ENCODE measurements at regions not wholly inside any gene's neighbourhood (a gene's known extent, or its start where the extent isn't known, plus 50 kb on each side); places are given as distances from the start of the nearest gene placed in this dataset.

- no peak for TF ChIP-seq CTCF (conservative IDR thresholded peaks at IDR 0.05; ENCODE audit: low read depth, low read length)
- no peak for TF ChIP-seq POLR2A (IDR thresholded peaks at IDR 0.05; ENCODE audit: low read depth, low read length)
- TF ChIP-seq MXI1 (IDR thresholded peaks at IDR 0.05; ENCODE audit: borderline replicate concordance, low read depth, low read length) = no peak
- TF ChIP-seq CEBPB (IDR thresholded peaks at IDR 0.05; ENCODE audit: low read depth, low read length) = no peak
- TF ChIP-seq FOS (IDR thresholded peaks at IDR 0.05; ENCODE audit: low read depth, low read length) = no peak
- TF ChIP-seq, protein P1, sequence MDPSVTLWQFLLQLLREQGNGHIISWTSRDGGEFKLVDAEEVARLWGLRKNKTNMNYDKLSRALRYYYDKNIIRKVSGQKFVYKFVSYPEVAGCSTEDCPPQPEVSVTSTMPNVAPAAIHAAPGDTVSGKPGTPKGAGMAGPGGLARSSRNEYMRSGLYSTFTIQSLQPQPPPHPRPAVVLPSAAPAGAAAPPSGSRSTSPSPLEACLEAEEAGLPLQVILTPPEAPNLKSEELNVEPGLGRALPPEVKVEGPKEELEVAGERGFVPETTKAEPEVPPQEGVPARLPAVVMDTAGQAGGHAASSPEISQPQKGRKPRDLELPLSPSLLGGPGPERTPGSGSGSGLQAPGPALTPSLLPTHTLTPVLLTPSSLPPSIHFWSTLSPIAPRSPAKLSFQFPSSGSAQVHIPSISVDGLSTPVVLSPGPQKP (IDR thresholded peaks at IDR 0.05; ENCODE audit: borderline replicate concordance, low read depth, low read length) = no peak
- no peak for TF ChIP-seq RAD21 (IDR thresholded peaks at IDR 0.05; ENCODE audit: low read length)
- no peak for TF ChIP-seq USF2 (IDR thresholded peaks at IDR 0.05; ENCODE audit: low read depth, low read length)
- no peak for TF ChIP-seq MAZ (IDR thresholded peaks at IDR 0.05; ENCODE audit: borderline replicate concordance, low read depth, low read length)
- TF ChIP-seq NFE2L2 (IDR thresholded peaks at IDR 0.05; ENCODE audit: low read depth, low read length) = no peak
- TF ChIP-seq BHLHE40 (IDR thresholded peaks at IDR 0.05; ENCODE audit: low read depth, low read length) = no peak
- TF ChIP-seq RFX5 (IDR thresholded peaks at IDR 0.05; ENCODE audit: low read depth, low read length) = no peak
- no peak for TF ChIP-seq SMC3 (IDR thresholded peaks at IDR 0.05; ENCODE audit: low read depth, low read length)
Measured at GRCh38 chr11:97574976-97575665, 1185.3 kb downstream of the JRKL start.

Data from IMR-90 (cell line).